ENCODE measurements at regions not wholly inside any gene's neighbourhood (a gene's known extent, or its start where the extent isn't known, plus 50 kb on each side); places are given as distances from the start of the nearest gene placed in this dataset.

DNA sequence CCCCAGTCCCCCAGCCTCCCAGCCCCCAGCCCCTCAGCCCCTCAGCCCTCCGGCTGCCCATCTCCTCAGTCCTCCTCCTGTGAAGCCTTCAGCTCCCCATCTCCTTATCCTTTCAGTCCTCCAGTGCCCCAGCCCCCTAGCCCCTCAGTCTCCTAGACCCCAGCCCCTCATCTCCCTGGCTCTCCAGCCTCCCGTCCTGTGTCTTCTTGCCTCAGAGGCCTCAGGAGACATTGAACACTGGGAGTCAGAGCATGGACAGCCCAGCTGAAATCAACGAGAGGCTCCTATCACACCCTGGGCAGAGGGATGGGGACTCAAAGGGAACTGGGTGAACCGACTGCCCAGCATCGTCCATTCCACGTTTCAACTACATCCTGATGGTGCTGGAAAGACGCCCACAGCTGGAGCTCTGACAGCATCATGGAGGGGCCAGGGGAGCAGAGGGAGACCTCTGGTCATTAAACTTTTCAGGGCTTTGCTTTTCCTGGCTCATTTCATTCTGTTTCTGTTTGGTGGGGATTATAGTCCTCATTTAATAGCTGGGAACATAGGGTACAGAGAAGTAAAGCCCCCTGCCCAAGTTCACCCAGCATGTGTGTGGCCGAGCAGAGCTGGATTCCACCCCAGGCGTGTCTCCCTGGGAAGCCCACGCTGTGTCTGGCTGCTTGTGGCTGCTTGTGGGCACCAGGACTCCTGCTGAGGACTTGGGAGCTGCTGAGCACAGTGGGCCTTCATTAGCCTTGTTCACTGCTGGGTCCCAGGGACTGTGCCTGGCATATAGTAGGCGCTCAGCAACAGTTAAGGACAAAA is 396.7 kb downstream of the PTPRU start:
- no peak for FAIRE-seq
- Mint-ChIP-seq H3K9me3 (ENCODE audit: unreplicated experiment) (peaks cover 14% of the 10 kb centered on the region), H3K4me1 (ENCODE audit: low read depth, unreplicated experiment) (peaks cover 10% of the 10 kb centered on the region), H3K4me3 (ENCODE audit: unreplicated experiment) (no peak overlapping the region), H3K36me3 (ENCODE audit: low read depth, unreplicated experiment) (no peaks in the 10 kb centered on the region), H3K27ac (ENCODE audit: unreplicated experiment) (no peak overlapping the region), H3K27me3 (ENCODE audit: low read depth, unreplicated experiment) (peaks cover 41% of the 10 kb centered on the region)
- peaks cover 2% of the 10 kb centered on the region for H3K27me3 ChIP-seq (ENCODE audit: insufficient read depth, low read length)
- no peaks in the 10 kb centered on the region for H3K36me3 ChIP-seq (ENCODE audit: insufficient read depth, low read length)
- no peaks in the 10 kb centered on the region for H3K79me2 ChIP-seq (ENCODE audit: insufficient read depth, low read length)
- H3K4me3 ChIP-seq (ENCODE audit: insufficient read depth, low read depth, low read length), result no peak overlapping the region
- H4K20me1 ChIP-seq (ENCODE audit: insufficient read depth, low read length), result no peaks in the 10 kb centered on the region
- no peak overlapping the region for H3K4me2 ChIP-seq (ENCODE audit: low read length)
- no peak overlapping the region for H2AFZ ChIP-seq (ENCODE audit: low read depth, low read length)
- no peak for DNase-seq (ENCODE audit: low read depth)
- no peak overlapping the region for H3K9ac ChIP-seq (ENCODE audit: low read length)
- H3K9me3 ChIP-seq (ENCODE audit: insufficient read depth, low read depth, low read length), result no peaks in the 10 kb centered on the region
- H3K4me1 ChIP-seq (ENCODE audit: insufficient read depth, low read length), result peaks cover 6% of the 10 kb centered on the region
- TF ChIP-seq EZH2 (IDR thresholded peaks at IDR 0.05; ENCODE audit: insufficient read depth, low read length), result no peak
- TF ChIP-seq, protein P1, sequence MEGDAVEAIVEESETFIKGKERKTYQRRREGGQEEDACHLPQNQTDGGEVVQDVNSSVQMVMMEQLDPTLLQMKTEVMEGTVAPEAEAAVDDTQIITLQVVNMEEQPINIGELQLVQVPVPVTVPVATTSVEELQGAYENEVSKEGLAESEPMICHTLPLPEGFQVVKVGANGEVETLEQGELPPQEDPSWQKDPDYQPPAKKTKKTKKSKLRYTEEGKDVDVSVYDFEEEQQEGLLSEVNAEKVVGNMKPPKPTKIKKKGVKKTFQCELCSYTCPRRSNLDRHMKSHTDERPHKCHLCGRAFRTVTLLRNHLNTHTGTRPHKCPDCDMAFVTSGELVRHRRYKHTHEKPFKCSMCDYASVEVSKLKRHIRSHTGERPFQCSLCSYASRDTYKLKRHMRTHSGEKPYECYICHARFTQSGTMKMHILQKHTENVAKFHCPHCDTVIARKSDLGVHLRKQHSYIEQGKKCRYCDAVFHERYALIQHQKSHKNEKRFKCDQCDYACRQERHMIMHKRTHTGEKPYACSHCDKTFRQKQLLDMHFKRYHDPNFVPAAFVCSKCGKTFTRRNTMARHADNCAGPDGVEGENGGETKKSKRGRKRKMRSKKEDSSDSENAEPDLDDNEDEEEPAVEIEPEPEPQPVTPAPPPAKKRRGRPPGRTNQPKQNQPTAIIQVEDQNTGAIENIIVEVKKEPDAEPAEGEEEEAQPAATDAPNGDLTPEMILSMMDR (IDR thresholded peaks at IDR 0.05; ENCODE audit: insufficient read depth, low read depth, low read length), result no peak
- H3K27ac ChIP-seq (ENCODE audit: low read depth, low read length), result no peak overlapping the region

DNA sequence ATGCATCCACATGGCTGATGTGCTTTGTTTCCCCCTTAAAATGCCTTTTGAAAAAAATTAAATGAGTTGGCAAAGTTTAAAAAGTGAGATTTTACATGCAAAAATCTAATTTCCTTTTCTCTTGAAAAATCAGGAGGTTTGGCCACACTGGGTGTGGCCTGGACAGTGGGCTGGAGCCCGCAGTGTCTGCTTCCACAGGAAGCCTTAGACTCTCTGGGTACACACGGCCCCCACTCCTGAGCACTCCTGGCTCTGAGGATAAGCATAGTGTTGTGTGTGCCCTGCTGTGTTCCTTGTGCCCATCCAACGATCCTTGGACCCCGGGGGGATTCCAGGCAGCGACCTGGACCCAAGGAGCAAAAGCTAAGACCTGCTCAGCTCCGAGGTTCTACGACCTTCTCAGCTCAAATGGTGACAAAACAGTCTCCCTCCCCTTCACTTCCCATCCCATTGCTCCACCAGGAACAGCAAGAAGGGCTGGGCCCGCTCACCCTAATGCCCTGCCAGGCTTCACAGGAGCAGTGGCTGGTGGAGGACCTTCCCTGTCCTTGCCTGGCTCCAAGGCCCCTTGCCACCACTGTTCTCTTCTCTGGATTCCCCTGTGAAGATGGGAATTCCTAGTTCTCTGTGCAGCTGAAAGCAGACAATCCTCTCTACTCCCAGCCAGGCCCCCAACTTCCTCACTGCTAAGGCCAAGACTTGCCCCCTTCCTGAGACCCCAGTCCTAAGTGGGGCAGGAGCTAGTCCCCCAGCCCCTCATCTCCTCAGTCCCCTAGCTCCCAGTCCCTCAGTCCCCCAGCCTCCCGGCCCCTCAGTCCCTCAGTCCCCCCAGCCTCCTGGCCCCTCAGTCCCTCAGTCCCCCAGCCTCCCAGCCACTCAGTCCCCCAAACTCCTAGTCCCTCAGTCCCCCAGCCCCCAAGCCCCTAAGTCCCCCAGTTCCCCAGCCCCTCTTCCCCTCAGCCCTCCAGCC is 395.8 kb downstream of the PTPRU start:
- Histone ChIP-seq H3K79me2 (ENCODE audit: insufficient read depth, low read length) (no peaks in the 10 kb centered on the region), H3K4me2 (ENCODE audit: low read length) (peak overlapping the region; percentile 28), H3K9me3 (ENCODE audit: insufficient read depth, low read depth, low read length) (no peaks in the 10 kb centered on the region), H2AFZ (ENCODE audit: low read depth, low read length) (no peak overlapping the region), H3K4me3 (ENCODE audit: insufficient read depth, low read depth, low read length) (no peak overlapping the region), H3K27ac (ENCODE audit: low read depth, low read length) (no peak overlapping the region), H3K36me3 (ENCODE audit: insufficient read depth, low read length) (no peaks in the 10 kb centered on the region), H3K9ac (ENCODE audit: low read length) (no peak overlapping the region), H3K4me1 (ENCODE audit: insufficient read depth, low read length) (peaks cover 6% of the 10 kb centered on the region), H3K27me3 (ENCODE audit: insufficient read depth, low read length) (peaks cover 2% of the 10 kb centered on the region), H4K20me1 (ENCODE audit: insufficient read depth, low read length) (no peaks in the 10 kb centered on the region)
- peaks cover 14% of the 10 kb centered on the region for H3K9me3 Mint-ChIP-seq (ENCODE audit: unreplicated experiment)
- peaks cover 42% of the 10 kb centered on the region for H3K27me3 Mint-ChIP-seq (ENCODE audit: low read depth, unreplicated experiment)
- H3K4me3 Mint-ChIP-seq (ENCODE audit: unreplicated experiment), result no peak overlapping the region
- no peak for FAIRE-seq
- DNase-seq (ENCODE audit: low read depth), result no peak
- TF ChIP-seq, protein P1 (IDR thresholded peaks at IDR 0.05; ENCODE audit: insufficient read depth, low read depth, low read length), result no peak
- no peak for TF ChIP-seq EZH2 (IDR thresholded peaks at IDR 0.05; ENCODE audit: insufficient read depth, low read length)
- peaks cover 10% of the 10 kb centered on the region for H3K4me1 Mint-ChIP-seq (ENCODE audit: low read depth, unreplicated experiment)
- no peak overlapping the region for H3K27ac Mint-ChIP-seq (ENCODE audit: unreplicated experiment)
- H3K36me3 Mint-ChIP-seq (ENCODE audit: low read depth, unreplicated experiment), result no peaks in the 10 kb centered on the region
